ENCODE measurements at regions not wholly inside any gene's neighbourhood (a gene's known extent, or its start where the extent isn't known, plus 50 kb on each side); places are given as distances from the start of the nearest gene placed in this dataset.

DNA sequence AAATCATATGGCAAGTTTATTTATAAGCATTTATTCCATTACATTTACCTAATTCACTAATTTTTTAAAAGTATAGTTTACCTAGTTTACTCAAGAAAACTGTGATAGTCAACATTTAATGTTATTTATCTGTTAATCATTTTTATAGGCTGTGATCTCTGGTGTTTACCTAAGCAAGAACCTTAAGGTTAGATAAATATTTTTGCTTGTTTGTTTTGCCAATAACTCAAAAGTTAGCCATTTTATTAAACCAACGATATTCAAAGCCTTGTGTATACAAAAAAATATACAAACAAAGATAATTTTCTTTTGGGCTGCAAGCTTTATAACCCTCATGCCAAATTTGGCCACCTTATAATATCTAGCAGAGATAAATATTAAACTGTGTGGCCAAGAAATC lies 157.3 kb downstream of the SLCO1B3 start:
- no peak for DNase-seq (ENCODE audit: low spot score)
- intact Hi-C loops (cut with DNase I) = no loop called here

GRCh38 chr12:20969766-20970165 lies 159.3 kb downstream of the SLCO1B3 start:
- no peak for DNase-seq (ENCODE audit: low spot score)
- intact Hi-C loops (cut with DNase I) = loop anchor here in 1 of 2 donors (5.0 kb wide), 1 partner anchor 1408 kb away; no protein-coding TSS in a partner anchor

- DNase-seq (ENCODE audit: low spot score) = no peak
- intact Hi-C loops (cut with DNase I) = no loop called here
Observed at GRCh38 chr12:20985399-20985798, 145.6 kb upstream of the SLCO1B1 start.

DNA sequence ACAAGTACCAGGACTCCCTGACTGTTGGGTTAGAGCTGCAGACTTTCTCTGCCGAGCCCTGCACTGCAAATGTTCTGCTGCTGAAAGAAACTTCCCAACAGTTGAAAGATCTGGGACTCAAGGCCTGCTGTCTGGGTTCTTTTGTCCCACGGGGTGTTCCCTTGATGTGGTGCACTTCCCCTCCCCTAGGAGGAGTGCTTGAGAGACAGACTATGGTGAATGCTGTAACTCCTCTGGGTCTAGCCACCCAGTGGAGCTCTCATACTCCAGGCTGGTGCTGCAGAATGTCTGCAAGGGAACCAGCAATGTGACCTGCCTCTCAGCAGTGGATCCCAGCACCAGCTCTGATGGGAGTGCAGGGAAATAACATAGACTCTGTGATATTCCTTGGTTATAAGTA lies 129.2 kb upstream of the SLCO1B1 start:
- intact Hi-C loops (cut with DNase I) = no loop called here
- DNase-seq (ENCODE audit: low spot score) = no peak

- intact Hi-C loops (cut with DNase I) = no loop called here
- DNase-seq (ENCODE audit: low spot score) = no peak
Observed at GRCh38 chr12:21025656-21026055, 105.3 kb upstream of the SLCO1B1 start.

DNA sequence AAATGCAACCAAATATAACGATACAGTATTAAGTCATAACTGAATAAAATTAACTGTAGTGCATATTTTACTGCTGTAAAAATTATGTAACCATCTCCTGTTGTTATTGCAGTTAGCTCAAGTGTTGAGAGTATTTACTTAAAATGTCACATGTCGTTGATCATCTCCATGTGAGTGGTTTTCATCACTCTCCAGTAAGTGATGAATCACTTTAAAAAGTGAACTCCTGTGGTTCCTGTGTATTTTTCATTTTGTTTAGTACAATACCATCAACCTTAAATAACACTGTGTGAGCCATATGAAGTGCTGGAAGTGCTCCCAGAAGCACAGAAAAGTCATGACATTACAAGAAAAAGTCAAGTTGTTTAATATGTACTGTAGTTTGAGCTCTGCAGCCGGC lies 104.7 kb upstream of the SLCO1B1 start:
- DNase-seq (ENCODE audit: low spot score) = no peak
- intact Hi-C loops (cut with DNase I) = no loop called here

- intact Hi-C loops (cut with DNase I) = no loop called here
- DNase-seq (ENCODE audit: low spot score) = no peak
Observed at GRCh38 chr12:21054334-21054733, 76.7 kb upstream of the SLCO1B1 start.

GRCh38 chr12:21065845-21066244 lies 65.1 kb upstream of the SLCO1B1 start:
- intact Hi-C loops (cut with DNase I) = no loop called here
- no peak for DNase-seq (ENCODE audit: low spot score)

GRCh38 chr12:21073129-21073528 lies 57.9 kb upstream of the SLCO1B1 start:
- DNase-seq (ENCODE audit: low spot score) = no peak
- intact Hi-C loops (cut with DNase I) = no loop called here

DNA sequence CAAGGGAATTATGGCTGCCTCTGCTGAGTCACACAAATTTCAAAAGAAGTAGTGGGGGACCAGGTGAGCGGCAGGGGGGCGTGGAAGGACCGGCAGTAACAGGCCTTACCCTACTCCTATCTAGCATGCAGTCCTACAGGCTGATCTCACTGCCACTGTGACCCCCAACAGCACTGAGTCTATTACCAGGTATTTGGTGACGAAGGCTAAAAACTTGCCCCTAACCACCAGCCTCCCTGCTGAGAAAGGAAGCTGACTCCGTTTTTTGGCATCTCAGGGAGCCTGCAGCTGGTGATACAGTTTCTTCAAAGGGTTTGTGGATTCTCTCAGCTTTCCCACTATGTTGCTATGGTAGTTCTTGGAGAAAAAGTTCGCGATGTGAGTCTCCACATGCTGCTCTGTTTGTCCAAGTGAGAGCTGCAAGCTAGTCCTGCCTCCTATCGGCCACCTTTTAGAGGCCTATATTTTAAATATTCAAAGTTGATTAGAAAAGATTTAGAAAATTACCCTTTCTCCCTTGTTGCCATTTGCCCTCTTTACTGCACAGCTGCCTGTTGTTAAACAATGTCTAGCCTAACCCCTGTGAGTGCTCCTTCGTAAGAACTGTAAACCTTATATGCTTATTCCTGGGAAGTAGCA lies 57.1 kb upstream of the SLCO1B1 start:
- no peak for DNase-seq (ENCODE audit: low spot score)
- intact Hi-C loops (cut with DNase I) = loop anchor here in 1 of 2 donors (1.0 kb wide), 1 partner anchor 19 kb away; no protein-coding TSS in a partner anchor
